Fibroblast of the conjunctiva (primary cell): ENCODE measurements at regions not wholly inside any gene's neighbourhood (a gene's known extent, or its start where the extent isn't known, plus 50 kb on each side); places are given as distances from the start of the nearest gene placed in this dataset.
"Not testable (repeated sequence)": the region's sequence is repeated elsewhere in the genome, so short reads cannot be mapped to it uniquely, and the experiment has no call there.

Source experiments
- DNase-seq: peaks from one replicate; pipeline ENCODE4 v3.0.0-alpha.2; 2010; ENCODE audit warnings: low read depth

DNA sequence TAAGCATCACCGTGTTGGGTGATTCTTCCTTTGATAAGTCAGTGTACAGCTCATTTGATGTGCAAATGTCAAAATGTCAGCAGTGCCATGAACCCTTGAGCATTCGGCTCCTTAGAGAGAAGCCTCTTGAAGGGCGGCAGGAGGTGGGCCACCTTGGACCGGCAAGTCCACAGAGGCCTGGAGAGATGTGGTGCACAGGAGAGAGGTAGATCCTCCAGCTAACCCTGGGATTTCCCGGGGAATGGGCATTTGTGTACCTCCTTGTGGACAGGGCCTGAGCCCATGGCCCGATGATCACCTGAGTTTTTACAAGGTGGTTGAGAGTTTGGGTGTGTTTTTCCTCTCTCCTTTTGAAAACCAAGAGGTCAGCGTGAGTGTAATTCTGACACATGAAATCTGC is 133.2 kb upstream of the RCN1 start:
- no peak for DNase-seq

DNA sequence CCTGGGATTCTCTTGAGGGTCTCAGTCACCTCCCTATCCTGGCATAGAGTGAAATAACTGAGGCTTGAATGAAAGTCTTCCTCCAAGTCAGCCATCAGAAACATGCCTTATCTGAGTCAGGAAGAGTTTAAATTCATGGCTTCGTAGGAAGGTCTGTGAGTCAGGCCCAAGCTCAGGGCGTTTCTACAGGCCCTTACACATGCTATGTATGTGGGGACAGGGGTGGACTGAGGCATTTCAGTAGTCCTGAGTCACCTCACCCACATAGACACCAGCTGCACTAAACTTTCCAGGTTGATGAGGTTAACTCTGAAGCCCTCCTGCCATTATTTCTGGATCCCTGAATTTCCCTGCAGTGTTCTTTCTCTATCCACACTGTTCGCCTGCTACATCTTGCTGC is 134.6 kb upstream of the RCN1 start:
- no peak for DNase-seq

DNA sequence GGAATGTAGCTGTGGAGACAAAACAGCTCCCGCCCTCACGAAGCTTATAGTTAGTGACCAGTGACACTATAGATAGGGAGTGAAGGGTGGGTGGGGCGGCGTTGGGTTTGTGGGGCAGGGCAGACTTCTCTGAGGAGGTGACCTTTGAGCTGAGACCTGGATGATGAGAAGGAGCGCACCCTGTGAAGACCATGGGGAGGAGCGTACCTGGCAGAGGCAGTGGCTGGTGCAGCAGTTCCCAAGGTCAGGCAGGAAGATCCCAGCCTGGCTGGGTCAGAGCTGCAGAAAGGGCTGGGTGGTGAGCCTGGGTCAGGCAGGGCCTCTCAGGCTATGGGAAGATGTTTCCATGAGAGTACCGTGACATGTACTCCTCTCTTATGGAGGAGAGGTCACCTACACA is 135.0 kb upstream of the RCN1 start:
- DNase-seq = no peak

DNA sequence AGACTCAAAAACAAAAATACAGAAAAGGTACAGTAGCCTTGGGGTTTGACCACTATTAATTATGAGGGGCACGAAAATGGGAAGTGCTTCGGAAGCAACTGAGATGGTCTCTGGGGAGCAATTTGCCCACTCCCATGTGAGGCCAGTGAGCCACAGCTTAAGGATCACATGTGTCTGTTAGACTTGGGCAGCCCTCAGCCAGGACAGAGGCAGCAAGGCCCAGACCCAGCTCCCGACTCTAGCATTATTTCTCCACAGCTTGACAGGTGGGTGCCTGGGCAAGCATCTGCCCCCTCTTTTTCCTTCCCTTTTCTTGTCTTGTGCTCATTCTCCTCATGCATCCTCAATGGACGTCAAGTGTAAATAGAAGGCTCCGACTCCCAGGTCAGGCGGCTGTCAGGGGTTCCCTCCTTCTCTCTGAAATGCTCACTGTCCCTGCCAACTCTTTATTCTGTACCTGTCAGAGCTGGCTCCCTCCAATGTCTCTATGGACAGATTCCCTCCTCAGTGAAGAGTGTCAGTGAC is 137.0 kb upstream of the RCN1 start:
- no peak for DNase-seq

DNA sequence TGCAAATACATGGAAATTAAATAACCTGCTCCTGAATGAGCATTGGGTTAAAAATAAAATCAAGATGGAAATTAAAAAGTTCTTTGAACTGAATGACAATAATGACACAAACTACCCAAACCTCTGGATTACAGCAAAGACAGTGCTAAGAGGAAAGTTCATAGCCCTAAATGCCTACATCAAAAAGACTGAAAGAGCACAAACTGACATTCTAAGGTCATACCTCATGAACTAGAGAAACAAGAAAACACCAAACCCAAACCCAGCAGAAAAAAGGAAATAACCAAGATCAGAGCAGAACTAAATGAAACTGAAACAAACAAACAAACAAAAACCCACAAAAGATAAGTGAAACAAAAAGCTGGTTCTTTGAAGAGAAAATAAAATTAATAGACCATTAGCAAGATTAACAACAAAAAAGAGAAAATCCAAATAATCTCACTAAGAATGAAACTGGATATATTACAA is 138.6 kb upstream of the PAX6 start:
- not testable (repeated sequence) for DNase-seq

DNA sequence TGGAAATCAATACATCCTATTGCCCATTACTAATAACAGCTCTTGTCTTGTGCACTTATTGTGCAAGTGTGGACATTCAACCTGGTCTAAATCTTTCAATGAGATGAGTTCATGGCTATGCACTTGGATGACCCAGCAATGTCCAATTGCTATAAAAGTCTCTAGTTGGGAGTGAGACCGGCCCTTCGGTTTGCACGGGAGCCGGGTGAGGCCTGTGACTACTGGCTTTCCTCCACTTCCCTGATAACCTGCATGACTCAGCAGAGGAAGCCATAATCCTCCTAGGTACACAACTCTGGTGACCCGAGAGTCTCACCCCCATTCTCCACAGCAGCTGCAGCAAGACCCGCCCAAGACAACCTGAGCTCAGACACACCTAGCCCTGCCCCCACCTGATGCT is 135.9 kb upstream of the PAX6 start:
- DNase-seq = no peak

DNA sequence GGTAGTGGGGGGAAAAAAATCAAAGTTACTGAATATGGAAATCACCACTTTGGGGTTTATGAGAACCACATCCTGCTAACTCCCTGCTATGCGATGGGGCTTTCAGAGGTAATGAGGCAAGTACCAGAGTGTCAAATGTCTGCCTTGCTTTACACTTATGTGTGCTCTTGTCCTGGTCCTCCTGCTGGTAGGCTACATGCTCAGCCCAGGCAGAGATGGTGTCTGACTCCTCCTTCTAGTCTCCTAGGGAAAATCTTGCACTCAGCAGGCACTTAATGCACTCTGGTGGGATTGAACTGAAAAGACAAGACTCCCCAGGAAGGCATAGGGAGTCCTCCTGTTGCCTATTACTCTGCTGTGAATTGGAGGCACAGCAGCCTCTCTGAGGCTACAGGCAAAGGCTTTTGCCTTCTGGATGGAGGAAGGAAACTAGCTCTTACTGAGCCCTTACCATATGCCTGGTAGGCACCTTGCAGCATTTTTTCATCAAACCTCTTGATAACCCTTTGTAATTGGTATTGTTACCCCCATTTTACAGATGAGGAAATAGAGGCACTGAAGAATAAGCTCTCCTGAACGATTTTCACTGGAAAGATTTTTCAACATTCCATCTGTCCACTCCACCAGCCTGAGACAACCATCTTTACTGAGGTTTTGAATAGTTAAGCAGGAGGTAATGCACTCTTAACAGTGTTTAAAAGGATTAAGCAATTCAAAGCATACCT is 132.1 kb upstream of the PAX6 start:
- no peak for DNase-seq

DNA sequence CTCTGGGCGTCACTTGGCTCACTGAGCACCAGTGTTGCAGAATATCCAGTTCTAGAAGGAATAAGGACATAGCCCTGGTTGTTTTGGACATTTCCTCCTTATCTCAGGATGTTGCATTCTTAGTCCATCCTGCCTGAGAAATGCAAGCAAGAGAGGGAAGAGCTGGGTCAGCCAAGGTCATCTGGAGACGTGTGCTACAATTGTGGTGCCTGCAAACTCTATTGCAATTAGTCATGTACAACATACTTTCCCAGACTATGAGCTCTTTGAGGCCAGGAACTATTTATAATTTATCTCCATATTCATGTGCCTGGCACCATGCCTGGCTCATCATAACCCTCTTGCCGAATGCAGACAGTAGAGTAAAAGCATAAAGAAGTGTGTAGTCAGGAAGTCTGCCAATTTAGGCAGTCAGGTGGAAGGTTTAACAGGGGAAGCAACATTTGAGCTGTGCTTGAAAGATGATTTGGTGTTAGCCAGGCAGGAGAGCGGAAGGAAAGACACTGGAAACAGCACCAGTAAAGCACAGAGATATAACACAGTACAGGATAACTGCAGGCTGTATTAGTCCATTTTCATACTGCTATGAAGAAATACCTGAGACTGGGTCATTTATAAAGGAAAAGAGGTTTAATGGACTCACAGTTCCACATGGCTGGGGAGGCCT is 129.4 kb upstream of the PAX6 start:
- no peak for DNase-seq

DNA sequence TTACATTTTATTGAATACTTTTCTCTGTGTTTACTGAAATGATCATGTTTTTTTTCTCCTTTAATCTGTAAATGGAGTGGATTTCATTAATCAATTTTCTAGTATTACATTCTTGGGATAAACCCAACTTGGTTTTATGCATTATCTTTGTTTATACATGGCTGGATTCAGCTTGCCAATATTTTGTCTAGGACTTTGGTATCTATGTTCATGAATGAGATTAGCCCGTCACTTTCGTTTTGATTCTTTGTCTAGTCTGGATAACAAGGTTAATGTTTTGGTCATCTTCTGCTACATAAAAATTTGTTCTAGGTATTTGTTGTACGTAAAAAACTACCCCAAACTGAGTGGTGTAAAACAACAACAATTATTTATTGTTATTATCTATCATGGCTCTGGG is 127.9 kb upstream of the PAX6 start:
- no peak for DNase-seq

DNA sequence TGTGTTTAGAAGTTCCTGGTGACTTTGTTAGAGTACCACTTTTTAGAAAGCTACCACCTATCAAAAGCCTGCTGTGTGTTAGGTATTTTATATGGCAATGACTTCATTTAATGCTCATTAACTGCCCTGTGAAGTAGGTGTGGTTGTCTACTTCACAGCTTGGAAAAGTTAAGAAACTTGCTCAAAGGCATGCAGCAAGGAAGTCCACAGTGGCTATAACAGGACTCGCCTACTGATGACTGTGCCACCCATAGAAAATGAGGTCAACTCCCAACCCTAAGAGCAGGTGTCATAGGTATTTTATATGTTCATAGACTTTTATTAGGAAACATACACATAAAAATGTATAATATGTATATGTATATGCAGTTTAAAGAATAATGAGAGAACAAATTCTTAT is 125.2 kb upstream of the PAX6 start:
- DNase-seq = no peak

DNA sequence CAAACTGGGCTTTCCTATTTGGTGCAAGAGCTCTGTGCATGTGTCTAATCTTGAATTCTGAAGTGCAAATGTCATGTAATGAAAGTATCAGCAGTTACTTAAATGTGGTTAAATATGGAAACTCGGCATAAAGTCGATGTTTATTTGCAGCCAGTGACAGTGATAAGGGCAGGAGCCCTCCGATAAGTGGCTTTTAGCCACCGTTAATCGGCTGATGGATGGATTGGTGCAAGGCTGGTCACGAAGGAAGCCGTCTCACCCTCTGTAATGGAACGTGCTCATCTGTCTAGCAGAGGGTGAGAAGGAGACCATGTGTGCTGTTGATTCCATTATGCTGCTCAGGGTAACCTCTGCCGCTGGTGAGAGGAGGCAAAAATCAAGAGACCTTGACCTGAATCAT is 121.8 kb upstream of the PAX6 start:
- DNase-seq = no peak

DNA sequence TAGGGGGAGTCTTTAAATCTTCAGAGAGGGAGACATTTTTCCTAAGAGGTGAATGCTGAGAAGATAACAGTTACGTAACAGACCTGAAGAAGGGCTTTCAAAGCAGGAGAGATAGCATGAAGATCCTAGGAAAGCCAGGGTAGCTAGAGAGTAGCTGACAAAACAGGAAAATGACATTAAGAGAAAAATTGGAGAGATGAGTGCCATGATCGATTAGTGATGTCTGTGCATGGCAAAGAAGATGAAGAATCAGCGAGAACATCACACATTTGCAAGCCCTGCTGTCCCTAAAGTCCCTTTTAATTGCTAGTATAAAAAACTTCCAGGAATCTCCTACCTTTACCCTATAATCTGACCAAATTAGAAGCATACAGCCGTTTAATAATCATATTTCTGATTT is 116.9 kb upstream of the PAX6 start:
- DNase-seq = no peak

DNA sequence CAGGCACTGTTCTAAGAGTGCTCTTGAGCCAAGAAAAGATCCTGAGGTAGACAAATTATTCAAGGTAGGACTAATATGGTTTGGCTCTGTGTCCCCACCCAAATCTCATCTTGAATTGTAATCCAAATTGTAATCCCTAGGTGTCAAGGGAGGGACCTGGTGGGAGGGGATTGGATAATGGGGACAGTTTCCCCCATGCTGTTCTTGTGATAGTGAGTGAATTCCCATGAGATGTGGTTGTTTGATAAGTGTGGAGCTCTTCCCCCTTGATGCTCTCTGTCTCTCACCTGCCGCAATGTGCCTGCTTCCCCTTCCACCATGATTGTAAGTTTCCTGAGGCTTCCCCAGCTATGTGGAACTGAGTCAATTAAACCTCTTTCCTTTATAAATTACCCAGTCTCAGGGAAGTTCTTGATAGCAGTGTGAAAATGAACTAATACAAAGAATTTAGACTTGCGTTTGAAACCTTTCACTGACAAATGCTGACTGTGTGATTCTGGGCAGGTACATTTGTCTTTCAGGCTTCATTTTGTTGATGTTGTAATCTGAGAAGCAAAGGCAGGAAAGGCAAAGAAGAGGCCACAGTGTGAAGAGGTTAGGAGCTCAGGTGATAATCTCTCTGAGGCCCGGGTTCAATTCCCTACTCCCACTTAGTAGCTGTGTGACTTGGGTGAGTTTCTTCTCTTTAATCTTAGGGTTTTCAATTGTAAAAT is 115.8 kb upstream of the PAX6 start:
- no peak for DNase-seq

DNA sequence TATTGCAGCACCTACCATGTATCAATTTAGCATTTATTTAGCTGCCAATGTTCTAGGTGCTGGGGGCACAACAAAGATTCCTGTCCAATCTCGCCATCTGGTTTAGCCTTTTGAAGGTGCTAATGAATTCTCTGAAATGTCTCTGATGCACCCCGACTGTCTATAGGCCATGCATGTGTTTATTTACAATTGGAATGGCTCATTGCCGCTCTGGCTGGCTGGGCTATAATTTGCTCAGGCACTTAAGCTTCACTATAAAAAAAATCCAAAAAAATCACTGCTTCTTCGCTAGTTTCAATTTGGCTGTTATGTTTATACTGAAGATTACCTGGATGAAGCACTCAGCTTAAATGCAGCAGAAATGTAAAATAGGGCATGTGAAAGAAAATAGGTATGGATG is 115.0 kb upstream of the PAX6 start:
- no peak for DNase-seq

DNA sequence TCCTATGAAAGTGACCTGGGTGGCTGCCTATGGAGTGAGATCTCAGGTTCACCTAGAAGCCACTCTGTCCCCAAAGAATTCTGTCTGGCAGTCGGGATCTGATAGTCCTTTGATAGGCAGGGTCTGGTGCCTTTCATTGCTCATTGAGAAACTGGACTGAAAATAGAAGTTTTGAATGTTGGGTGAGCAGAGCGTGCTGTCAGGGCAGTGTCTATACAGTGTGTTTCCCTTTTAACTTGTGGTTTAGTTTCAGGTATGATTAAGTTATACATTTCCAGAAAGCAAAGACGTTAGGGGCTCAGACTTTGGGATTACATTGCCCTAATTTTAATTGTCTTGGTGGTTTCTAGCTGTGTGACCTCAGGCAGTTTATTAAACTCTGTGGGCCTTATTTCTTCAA is 111.3 kb upstream of the PAX6 start:
- DNase-seq = no peak

DNA sequence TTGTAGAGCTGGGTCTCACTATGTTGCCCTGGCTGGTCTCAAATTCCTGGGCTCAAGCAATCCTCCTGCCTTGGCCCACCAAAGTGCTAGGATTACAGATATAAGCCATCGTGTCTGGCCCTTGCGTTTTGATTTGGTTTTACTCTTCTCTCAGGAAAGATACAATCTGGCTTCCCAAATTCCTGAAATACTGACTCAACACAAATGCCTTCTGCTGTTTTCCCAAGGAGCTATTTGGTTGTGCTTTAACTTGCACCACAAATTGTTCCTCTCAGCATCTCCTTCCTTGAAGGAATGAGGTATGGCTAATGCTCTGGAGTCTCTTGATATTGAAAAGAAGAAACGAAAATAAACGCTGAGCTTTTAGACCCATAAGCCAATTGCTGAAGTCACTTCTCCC is 110.0 kb upstream of the PAX6 start:
- no peak for DNase-seq

DNA sequence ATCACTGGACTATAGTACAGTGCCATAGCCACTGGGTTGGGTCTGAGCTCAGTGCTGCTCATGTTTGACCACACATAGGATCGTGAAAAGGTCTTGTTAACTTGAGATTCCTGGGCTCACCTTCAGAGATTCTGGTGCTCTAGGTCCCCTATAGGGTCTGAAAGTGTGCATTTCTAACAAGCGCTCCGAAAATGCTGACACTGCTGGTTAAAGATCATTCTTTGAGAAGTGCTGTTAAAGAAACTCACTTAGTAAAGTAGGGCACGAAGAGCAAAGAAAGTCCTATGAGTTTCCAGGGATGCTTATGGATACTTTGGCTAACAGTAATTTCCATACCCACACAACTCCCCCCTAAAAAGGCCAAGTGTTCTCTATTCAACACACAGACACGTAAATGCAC is 108.1 kb upstream of the PAX6 start:
- DNase-seq = no peak

DNA sequence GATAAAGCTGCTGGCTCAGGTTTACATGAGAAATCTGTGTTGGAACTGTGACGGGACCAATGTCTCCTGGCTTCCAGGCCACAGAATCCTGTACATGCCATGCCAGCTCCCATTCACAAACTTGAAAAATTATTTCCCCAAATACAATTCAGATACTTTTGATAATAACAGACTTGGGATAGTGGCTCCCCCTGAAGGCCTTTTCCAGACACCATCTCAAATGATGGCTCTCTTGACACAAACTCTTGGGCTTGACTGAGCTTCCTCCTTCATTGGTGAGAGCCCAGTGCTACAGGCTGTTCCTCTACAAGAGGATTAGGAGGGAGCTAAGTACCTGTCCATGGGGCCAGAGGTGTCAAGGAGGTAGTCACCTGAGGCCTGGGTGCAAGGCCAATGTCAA is 104.7 kb upstream of the PAX6 start:
- no peak for DNase-seq

DNA sequence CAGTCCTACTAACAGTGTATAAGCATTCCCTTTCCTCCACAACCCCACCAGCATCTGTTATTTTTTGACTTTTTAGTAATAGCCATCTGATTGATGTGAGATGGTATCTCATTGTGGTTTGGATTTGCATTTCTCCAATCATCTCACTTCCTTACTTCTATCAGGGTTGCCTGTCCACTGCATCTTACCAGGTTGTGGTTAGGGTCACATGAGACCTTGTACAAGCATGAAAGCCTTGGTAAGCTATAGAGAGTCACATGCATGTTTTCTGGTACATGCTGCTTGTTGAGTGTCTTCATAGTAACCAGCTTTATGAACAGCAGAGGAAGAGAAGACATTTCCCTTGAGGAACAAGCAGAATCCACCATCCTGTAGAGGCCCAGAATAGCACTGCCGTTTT is 102.9 kb upstream of the PAX6 start:
- DNase-seq = no peak

DNA sequence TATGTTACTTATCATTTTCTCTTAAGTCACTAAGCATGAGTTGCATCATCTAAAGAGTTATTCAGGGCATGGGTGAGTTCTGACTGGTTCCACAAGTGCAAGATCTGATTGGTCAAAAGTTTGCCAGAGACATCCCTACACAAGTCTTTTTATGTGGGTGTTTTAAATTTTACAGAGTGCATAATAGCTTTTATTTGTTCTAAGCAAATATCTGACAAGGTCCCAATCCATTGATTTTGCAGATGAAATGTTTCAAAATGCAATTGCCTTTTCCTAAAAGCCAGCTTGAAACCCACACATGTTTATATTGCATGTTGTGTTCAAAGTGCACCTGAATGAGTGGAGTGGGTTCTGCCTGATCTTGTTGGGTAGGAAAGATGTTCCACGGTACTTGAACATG is 101.7 kb upstream of the PAX6 start:
- DNase-seq = no peak

DNA sequence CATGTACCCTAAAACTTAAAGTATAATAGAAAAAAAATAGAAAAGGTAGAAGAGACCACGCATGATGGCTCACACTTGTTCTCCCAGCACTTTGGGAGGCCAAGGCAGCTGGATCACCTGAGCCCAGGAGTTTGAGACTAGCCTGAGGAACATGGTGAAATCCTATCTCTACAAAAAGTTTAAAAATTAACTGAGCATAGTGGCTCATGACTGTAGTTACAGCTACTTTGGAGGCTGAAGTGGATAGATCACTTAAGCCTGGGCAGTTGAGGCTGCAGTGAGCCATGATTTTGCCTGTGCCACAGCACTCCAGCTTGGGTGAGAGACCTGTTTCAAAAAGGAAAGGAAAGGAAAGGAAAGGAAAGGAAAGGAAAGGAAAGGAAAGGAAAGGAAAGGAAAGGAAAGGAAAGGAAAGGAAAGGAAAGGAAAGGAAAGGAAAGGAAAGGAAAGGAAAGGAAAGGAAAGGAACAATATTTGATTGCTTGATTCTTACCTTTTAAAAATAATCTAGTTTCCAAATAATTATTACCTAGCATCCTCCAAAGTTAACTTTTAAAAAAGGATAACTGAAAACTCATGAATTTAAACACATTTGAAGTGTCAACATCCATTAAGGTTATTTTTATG is 99.9 kb upstream of the PAX6 start:
- DNase-seq = no peak

DNA sequence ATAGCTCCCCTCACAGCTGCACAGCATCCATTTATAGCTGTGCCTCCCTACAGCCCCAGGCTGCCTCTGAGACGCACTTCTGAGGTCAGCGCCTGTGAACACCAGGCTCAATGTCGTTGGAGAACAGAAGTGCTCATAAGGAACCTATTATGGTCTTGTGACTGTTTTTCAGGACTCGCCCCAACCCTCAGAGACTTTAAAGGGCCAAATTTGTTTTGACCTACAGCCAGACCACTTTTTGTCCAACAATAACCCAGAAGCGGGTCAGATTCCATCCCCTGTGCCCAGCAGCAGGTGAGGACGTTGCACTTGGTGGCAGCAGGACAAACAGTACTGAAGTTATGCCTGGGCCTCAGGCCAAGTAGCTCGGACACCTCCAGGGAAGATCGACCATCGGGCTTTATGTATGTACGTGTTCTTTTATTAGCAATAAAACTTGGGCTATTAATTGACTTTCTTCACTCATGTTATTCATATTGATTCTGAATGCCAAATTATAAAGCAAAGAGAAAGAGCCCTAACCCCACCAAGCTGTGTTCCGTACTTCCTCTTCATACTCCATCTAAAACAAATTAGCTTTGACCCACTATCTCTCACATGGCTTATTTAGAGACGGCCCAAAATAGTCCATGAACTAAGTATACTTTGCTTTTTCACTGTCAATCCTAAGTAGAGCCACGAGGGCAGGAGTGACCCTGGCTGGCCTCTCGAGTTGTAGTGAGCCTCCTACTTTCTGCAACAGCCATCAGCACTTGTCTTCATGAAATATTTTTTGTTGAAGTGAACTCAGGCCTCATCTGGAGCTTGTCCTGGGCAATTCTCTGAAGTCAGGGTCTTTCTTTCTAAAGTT is 92.3 kb upstream of the PAX6 start:
- DNase-seq = no peak
